Superior temporal gyrus (tissue), 1 donor: ENCODE measurements at regions not wholly inside any gene's neighbourhood (a gene's known extent, or its start where the extent isn't known, plus 50 kb on each side); places are given as distances from the start of the nearest gene placed in this dataset.
A peak's percentile ranks its signal among the peaks of the same experiment; 100 is the strongest.

Experiments used
- DNase-seq: peaks from one replicate; pipeline ENCODE4 v3.0.0-alpha.2; 2016; ENCODE audit errors: extremely low spot score

DNA sequence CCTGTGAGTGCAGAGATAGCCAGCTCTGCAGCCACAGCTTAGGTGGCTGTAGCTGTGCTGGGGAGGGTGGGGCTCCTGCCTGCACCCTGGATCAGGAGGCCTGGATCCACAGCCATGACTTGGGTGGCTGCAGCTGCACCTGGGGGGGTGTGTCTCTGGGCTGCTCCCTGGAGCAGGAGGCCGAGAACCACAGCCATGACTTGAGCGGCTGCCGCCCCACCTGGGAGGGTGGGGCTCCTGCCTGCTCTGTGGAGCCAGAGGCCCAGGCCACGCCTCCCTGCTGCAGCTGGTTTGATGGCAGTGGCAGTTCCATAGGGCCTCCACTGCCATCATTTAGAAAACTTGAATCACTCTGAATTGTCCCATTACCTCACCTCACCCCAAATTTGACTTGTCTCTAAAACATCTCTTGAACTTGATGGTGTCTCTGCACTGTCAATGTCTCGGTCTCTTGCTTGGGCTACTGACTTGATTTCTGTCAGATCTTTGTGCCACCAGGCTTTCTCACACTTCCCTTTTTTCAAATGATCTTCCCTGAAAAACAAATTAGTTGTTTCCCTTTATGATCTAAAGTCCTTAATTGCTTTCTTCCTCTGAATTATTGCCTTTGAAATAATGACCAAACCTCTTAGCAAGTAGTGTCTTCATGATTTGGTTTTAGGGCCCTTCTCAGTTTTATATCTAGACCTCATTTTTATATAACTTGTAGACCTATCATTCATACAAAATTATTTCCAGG, 313.2 kb upstream of the MME start:
- DNase-seq, result no peak

DNA sequence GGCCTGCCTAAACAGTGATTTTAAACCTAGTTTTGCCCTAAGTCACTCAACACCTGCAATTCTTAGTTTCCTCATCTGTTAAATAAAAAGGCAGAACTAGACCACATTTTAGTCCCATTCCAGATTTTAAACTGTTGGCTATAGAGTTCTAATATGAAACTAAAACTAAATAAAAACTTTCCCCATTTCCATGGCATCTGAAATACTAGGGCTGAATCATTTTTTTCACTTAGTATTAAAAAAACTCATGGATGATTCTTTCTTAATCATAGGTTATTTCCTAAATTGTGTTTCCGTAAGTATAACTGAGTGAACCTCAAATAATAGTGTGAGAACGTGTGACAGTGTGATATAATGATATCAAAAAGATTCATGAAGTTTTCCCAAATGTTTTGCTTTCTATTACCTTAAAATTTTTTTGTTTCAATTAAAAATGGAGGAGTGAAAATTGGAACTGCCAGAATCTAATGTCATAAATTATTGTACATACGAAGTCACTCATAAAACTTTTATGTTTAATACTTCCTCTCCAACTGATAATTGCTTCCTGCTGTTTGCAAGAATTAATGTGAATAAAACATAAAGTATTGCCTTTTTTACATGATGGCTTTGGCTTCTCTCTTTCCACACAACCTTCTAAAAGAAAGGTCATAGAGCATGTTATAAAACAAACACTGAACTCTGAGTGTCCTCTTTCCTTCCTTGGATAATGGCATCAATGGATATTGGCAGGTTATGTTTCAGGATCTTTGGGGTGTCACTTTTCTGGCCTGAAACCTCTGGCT, 315.1 kb upstream of the MME start:
- no peak for DNase-seq

DNA sequence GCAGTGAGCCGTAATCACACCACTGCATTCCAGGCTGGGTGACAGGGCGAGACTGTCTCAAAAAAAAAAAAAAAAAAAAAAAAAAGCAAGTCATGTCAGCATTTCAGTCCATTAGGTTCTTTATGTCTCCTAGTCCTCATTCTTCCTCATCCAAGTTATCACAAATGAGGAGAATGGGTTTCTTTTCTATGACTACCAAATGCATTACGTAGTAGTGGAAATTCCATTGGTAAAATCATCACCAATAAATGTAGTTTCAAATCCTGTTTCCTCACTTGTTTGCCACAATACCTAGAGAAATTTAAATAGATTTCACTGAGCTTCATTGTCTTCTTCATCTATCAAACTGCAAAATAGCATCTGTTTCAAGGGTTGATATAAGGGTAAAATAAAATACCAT, 317.6 kb upstream of the MME start:
- no peak for DNase-seq

DNA sequence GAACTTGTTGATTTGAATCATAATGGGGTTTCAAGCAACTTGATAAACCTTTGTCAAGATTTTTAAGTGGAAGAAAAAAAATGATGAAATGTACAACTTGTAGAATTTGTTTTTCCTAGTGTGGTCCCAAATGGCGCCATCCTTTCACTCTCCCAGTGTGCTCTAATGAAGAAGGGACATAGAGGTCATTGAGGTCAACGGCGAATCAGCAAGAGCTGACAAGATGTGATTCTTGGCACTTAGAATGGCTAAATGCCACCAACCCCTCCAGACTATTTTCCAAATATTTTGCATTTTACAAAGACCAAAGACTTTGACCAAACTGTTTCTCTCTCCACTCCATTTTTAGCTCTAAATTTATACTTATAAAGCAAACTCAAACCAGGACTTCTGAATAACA, 320.2 kb upstream of the MME start:
- no peak for DNase-seq

DNA sequence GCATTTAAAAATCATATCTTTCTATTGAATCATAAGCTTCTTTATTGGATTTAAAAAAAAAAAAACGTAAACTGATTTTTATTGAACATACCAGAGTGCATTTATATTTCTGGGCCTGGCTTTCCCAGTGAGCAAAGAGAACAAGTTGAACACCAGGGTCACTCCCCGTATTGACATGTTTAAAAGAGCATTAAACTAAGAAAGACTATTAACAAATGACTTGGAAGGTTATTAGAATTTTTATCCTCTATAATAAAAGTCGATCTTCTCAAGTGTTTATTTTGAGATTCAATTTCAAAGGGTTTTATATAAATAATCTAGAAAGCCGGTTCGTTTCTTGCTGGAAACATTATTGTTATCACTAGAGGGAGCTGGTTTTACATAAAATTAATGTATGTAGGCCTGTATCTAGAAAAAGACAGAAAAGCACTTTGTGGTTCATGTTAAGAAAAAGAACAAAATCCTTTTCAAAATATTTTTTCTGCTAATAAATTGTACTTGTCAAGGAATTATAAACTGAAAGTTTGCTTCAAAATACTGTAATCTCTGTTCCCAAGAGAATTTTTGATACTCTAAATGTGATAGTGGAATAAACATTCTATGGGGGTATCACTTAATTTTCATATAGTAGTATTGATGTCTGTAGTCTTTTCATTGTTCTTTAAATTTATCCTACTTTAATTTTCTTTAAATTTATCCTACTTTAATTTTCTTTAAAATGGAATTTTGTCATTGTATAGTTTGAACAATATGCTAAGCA, 321.8 kb upstream of the MME start:
- DNase-seq, result peak; percentile 74

DNA sequence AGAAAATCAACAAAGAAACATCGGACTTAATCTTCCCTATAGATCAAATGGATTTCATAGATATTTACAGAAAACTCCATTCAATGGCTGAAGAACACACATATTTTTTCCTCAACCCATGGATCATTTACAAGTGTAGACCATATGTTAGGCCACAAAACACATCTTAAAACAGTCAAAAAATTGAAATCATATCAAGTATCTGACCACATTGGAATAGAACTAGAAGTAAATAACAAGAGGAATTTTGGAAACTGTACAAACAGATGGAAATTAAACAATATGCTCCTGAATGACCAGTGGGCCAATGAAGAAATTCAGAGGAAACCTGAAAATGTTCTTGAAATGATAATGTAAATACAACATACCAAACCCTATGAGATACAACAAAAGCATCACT, 323.1 kb upstream of the GPR149 start:
- no peak for DNase-seq

DNA sequence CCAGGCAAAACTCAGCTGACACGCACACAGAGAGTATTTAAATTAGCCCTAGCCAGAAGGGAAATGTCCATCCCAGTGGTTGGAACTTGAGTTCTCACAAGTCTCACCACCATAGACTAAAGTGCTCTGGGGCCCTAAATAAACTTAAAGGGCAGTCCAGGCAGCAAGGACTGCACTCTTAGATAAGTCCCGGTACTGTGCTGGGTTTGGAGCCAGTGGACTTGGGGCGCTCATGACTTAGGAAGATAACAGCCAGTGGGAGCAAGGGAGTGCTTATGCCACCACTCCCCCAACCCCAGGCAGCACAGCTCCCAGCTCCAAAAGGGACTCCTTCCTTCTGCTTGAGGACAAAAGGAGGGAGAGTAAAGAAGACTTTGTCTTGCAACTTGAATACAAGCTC, 319.5 kb upstream of the GPR149 start:
- no peak for DNase-seq

DNA sequence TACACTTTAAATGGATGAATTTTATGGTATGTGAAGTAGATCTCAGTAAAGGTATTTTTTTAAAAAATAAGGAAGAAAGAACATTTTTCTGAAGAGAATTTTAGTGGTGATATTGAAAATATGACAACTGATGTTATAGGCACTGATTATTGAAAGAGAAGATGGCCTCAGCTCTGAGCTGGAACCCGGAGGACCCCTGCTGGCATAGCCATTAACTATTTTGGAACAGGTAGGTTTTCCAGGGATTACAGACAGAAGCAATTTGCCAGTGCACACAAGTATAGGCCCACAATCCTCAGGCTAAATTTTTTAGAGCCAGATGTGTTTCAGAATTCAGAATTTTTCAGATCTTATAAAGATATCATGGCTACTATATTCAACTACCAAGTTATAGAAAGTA, 315.9 kb upstream of the GPR149 start:
- DNase-seq, result no peak

DNA sequence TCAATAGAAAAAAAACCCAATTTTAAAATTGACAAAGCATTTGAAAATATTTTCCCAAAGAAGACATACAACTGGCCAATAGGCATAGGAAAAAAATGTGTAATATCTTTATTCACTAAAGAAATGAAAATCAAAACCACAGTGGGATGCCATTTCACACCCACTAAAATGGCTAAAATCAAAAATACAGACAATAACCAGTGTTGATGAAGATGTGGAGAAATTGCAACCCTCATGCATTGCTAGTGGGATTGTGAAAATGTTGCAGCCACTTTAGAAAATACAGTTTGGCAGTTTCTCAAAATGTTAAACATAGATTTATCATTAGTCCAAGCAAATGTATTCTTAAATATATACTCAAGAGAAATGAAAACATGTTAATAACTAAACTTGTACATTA, 315.1 kb upstream of the GPR149 start:
- no peak for DNase-seq

DNA sequence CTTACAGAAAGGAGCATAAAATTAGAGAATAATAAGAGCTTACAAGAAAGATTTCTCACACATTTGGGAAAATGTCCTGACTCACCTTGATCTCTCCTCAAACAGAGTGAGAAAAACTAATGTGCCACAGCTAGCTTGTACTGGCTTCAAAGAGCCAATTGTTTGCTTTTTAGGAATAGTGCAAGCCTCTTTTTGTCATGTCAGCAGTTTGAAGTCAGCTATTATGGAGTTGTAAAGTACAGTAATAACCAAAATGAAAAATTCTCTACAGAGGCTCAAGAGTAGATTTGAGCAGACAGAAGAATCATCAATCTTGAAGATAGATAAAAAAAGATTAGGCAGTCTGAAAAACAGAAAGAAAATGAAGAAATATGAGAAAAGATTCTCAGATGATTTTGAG, 313.4 kb upstream of the GPR149 start:
- no peak for DNase-seq

DNA sequence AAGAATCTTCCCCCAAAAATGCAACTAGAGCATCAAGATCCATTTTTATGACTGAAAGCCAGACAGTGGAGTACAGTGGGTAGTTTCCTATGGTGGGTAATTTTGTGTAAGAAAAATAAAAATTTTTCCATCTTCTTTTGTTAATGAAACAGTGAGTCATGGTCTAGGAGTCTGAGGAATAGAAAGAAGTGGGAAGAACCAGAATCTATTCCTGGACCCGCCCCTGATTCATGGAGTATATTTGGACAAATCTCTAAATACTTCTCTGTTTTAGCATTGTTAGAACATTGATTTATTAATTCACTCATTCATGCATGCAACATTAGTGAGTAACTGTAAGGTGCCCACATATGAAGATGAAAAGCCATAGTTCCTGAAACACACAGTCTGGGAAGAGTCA, 304.5 kb upstream of the GPR149 start:
- no peak for DNase-seq

DNA sequence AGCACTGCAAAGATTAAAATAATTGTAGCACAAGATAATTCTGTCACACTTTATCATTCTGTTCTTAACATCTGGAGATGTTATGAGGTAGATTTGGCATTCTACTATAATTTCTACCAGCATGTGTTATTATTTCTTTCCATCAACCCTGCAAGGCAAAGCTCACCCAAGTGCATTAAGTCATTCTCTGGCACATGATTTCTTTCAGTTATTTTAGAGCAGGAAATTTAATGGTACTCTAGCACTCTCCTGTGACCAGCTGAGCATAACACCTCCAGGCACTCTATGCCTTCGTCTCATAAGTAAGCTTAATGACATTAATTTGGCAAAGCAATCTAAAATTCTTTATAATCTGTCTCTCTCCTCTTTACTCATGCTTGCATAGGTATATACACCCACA, 300.2 kb upstream of the GPR149 start:
- no peak for DNase-seq

DNA sequence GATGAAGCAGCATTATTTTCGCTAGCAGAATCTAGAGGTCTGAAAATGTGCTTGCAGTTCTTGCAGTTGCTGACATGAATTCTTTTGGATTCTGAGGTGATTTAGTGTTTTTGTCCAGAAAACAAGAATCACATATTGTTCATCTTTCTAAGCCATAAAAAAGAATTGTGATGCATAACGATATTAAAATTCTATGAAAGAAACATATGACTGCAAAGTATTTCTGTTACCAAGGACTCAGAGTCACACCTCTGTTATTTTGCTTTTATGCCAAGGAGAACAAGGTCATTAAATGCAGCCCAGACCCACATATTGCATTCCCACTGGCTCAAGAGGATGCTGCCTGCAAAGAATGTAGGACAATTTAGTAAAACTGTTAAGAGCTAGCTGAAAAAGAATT, 299.8 kb upstream of the GPR149 start:
- peak; percentile 31 for DNase-seq

DNA sequence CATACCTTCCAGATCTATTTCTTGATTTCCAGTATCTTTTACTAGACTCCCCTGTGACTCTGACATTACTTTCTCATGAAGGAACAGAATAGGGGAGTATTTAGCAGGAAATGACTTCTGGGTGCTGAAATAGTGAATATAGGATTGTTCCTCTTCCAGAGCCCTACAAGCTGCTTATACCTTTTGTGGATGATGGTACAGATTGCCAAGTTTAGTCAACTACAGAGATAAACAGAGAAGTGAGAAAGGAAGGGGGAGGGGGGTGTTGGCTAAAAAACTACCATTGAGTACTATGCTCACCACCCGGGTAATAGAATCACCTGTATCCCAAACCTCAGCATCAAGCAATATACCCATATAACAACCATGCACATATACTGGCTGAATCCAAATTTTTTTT, 298.3 kb upstream of the GPR149 start:
- DNase-seq, result no peak

DNA sequence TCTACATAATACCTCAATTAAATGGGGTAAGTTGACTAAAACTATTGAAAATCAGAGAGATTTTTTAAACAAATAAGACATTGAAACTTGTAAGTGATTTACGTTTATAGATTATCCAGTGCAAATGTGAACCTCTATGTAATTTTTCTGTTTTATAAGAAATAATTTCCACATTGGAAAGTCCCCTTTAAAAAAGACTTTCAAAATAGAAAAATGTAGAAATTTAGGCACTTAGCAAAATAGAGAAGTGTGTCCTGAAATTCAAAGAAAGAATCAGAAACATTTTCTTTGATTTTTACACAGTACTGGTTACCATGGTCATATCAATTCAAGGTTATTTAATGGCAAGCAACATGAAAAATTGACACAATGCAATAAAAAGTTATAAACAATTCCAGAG, 290.9 kb upstream of the GPR149 start:
- DNase-seq, result no peak

DNA sequence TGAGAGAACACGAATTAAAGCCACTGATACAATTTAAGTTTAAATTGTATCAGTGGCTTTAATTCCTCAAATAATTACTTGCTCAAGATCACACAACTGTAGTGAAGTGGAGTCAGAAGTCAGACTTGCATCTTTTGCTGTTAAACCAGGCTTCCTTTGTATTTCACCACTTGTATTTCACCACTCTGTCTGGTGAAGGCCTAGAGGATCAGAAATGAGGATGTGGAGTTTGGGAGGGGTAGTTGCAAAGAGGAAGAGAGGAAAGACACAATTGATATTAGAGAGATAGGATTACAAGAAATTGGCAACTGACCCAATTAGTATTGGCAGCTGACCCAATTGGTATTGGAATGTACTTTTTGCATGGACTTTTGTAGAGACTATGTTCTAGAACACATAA, 288.1 kb upstream of the GPR149 start:
- no peak for DNase-seq

DNA sequence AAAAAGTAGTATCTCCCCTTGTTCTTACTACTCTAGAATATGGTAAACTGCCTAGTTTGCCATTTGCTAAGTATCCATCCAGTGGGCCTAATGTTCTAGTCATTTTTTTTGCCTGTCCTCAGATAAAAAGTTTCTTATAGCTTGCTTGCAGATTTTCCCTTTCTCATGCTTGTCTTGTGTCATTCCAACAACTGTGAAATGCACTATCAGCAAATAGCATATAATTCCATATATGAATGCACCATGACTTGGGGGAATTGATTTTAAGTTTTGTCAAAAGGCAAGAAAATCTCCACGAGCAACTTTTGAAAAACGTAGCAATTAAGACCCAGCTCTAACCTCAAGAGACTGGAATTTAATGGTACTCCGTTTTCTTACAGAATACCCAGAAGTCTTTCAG, 286.2 kb upstream of the GPR149 start:
- DNase-seq, result no peak

DNA sequence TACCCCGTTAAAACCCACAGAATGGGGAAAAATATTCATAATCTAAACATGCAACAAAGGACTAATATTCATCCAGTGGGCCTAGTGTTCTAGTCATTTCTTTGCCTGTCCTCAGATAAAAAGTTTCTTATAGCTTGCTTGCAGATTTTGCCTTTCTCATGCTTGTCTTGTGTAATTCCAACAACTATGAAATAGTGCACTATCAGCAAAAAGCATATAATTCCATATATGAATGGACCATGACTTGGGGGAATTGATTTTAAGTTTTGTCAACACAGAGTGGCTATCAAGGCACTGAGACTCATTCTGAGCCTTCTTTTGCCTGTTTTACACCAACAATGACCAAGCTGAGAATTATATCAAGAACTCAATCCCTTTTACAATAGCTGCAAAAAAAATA, 278.6 kb upstream of the GPR149 start:
- no peak for DNase-seq

DNA sequence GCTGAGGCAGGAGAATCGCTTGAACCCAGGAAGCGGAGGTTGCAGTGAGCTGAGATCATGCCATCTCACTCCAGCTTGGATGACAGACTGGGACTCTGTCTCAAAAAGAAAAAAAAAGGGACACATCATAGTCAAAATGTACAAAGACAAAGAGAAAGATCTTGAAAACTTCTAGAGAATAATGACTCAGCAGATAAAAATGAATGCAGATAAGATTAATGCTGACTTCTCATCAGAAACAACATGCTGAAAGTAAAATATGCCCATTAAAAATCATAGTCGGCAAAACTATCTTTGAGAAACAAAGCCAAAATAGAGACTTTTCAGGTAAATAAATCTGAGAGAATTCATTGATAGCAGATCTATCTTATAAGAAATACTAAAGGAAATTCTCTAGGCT, 271.1 kb upstream of the GPR149 start:
- DNase-seq, result no peak

DNA sequence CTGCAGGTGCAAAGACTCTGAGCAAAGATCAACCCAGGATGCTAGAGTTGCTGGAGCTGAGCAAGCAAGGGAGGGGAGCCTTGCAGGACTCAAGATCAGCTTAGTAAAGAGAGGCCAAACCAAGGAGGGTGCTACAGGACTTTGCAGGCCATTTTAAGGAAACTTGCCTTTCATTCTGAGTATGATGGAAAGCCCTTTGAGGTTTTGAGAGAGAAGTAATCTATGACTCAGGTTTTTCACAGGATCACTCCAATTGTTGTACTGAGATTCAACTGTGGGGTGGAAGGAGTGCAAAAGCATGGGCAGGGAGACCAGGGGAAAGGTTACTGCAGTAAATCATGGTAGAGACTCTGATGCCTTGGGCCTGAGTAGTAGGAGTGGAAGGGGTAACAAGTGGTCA, 260.4 kb upstream of the GPR149 start:
- DNase-seq, result no peak

DNA sequence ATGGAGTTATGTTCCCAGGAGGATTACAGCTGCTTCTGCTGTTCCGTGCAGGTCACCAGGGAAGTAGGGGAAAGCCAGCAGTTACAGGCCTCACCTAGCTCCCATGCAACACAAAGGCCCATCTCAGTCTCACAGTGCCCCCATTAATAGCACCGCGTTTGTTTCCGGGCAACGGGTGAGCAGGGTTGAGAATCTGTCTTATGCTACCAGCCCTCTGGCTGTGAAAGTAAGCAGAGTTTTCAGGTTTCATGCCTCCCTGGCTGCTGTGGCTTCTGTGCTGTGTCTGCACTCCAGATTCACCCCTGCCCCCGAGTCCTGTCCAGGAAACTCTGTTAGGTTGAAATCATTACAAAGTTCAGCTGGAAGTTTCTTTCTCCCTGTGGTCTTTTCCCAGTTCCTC, 254.4 kb upstream of the GPR149 start:
- DNase-seq, result no peak

DNA sequence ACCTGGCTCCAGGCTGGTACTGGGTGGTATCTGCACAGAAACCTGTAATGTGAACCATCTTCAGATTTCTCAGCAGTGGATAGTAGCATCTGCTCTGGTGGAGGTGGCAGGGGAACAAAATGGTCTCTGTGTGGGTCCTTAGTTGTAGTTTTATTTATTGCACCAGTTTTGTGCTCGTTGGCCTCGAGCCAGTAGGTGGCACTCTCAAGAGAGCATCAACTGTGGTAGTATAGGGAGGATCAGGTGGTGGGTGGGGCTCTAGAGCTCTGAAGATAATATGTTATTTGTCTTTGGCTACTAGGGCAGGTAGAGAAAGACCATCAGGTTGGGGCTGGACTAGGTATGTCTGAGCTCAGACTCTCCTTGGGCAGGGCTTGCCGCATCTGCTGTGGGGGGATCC, 254.0 kb upstream of the GPR149 start:
- DNase-seq, result no peak
